ENCODE measurements at regions not wholly inside any gene's neighbourhood (a gene's known extent, or its start where the extent isn't known, plus 50 kb on each side); places are given as distances from the start of the nearest gene placed in this dataset.

- 100% methylated on average over 1 of the region's 1 CpG for WGBS, 2 donors
- Histone ChIP-seq H3K4me1 (no peaks in the 10 kb centered on the region), H3K27me3 (no peaks in the 10 kb centered on the region), H3K9me3 (no peaks in the 10 kb centered on the region), H3K36me3 (ENCODE audit: low read depth, missing control alignments) (no peaks in the 10 kb centered on the region), H3K27ac (no peak overlapping the region), H3K4me3 (no peak overlapping the region)
- intact Hi-C loops (cut with DNase I; ENCODE audit: low total_unique reads) = no loop called here
- no peak for TF ChIP-seq CTCF (IDR thresholded peaks at IDR 0.05)
- no peak for TF ChIP-seq POLR2A (IDR thresholded peaks at IDR 0.05)
- no peak for DNase-seq
Measured at GRCh38 chr6:137768935-137769334, 98.1 kb upstream of the TNFAIP3 start.

DNA sequence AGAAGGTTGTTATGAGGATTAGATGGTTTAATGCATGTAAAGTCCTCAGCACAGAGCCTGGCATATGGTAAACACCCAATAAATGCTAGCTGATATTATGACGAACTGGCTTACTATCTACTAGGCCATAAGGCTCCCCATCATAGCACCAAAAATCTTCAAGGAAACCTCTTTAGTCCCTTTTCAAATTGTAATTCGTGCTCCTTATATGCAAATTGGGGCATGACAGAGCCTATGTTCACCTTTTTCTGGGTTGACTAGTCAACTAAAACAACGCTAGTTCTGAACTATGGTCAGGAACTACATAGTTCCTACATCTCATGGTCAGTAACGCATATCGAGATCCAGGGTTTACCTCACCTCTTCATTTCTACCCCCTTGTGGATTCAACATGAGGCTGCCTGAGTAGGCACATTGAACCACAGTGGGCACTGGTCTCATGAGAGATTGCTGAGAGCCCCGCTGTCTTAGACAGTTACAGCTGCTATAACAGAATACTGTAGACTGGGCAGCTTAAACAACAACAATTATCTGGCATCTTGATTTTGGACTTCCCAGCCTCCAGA, 97.2 kb upstream of the TNFAIP3 start:
- Histone ChIP-seq H3K9me3 (no peaks in the 10 kb centered on the region), H3K36me3 (ENCODE audit: low read depth, missing control alignments) (no peaks in the 10 kb centered on the region), H3K27ac (no peak overlapping the region), H3K27me3 (no peaks in the 10 kb centered on the region), H3K4me3 (no peak overlapping the region), H3K4me1 (no peaks in the 10 kb centered on the region)
- no peak for DNase-seq
- intact Hi-C loops (cut with DNase I; ENCODE audit: low total_unique reads) = no loop called here
- TF ChIP-seq POLR2A (IDR thresholded peaks at IDR 0.05) (no peak), CTCF (IDR thresholded peaks at IDR 0.05) (no peak)
- 89 to 95% methylated on average over 6 of the region's 6 CpGs for WGBS, 2 donors

- no peaks in the 10 kb centered on the region for H3K27me3 ChIP-seq
- H3K4me3 ChIP-seq = no peak overlapping the region
- intact Hi-C loops (cut with DNase I; ENCODE audit: low total_unique reads) = no loop called here
- no peaks in the 10 kb centered on the region for H3K36me3 ChIP-seq (ENCODE audit: low read depth, missing control alignments)
- no peaks in the 10 kb centered on the region for H3K9me3 ChIP-seq
- no peak overlapping the region for H3K27ac ChIP-seq
- 93% methylated on average over 7 of the region's 7 CpGs for WGBS, 2 donors
- no peak for TF ChIP-seq POLR2A (IDR thresholded peaks at IDR 0.05)
- no peak for TF ChIP-seq CTCF (IDR thresholded peaks at IDR 0.05)
- no peaks in the 10 kb centered on the region for H3K4me1 ChIP-seq
- DNase-seq = no peak
Measured at GRCh38 chr6:137772541-137773250, 94.4 kb upstream of the TNFAIP3 start.

DNA sequence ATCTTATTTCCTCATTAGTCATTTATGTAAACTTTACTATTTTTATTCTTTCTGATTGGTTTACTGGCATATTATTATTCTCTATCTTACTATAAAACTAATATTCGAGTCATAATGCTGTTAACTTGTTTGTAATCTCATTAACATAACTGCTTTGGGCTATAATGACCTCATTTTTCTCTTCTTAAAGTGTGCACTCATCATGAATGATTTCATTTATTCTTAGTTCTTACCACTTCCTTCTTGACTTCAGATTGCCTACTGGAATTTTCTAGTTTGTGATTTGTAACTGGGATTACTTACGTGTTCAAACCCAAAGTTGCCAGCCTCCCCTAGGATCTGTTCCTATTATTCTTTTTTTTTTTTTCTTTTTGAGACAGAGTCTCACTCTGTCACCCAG, 91.8 kb upstream of the TNFAIP3 start:
- no peaks in the 10 kb centered on the region for H3K36me3 ChIP-seq (ENCODE audit: low read depth, missing control alignments)
- intact Hi-C loops (cut with DNase I; ENCODE audit: low total_unique reads) = no loop called here
- no peaks in the 10 kb centered on the region for H3K27me3 ChIP-seq
- H3K4me1 ChIP-seq = no peaks in the 10 kb centered on the region
- H3K27ac ChIP-seq = no peak overlapping the region
- no peak for DNase-seq
- no peak overlapping the region for H3K4me3 ChIP-seq
- 82 to 95% methylated on average over 2 of the region's 2 CpGs for WGBS, 2 donors
- H3K9me3 ChIP-seq = no peaks in the 10 kb centered on the region
- TF ChIP-seq CTCF (IDR thresholded peaks at IDR 0.05) = no peak
- TF ChIP-seq POLR2A (IDR thresholded peaks at IDR 0.05) = no peak

GRCh38 chr6:137775720-137776119, 91.3 kb upstream of the TNFAIP3 start:
- Histone ChIP-seq H3K9me3 (no peaks in the 10 kb centered on the region), H3K4me3 (no peak overlapping the region), H3K27me3 (no peaks in the 10 kb centered on the region), H3K4me1 (no peaks in the 10 kb centered on the region), H3K27ac (no peak overlapping the region), H3K36me3 (ENCODE audit: low read depth, missing control alignments) (no peaks in the 10 kb centered on the region)
- 77 to 83% methylated on average over 5 of the region's 5 CpGs for WGBS, 2 donors
- TF ChIP-seq POLR2A (IDR thresholded peaks at IDR 0.05) (no peak), CTCF (IDR thresholded peaks at IDR 0.05) (no peak)
- no peak for DNase-seq
- intact Hi-C loops (cut with DNase I; ENCODE audit: low total_unique reads) = no loop called here
